MG63 (cell line): ENCODE measurements at regions not wholly inside any gene's neighbourhood (a gene's known extent, or its start where the extent isn't known, plus 50 kb on each side); places are given as distances from the start of the nearest gene placed in this dataset.
A peak's percentile ranks its signal among the peaks of the same experiment; 100 is the strongest.
"Not testable (repeated sequence)": the region's sequence is repeated elsewhere in the genome, so short reads cannot be mapped to it uniquely, and the experiment has no call there.

Source experiments
- DNase-seq: peaks from one replicate; pipeline ENCODE4 v3.0.0-alpha.2; 2020
- H3K27me3 ChIP-seq: fragments of 250-450 bp; sonication (Bioruptor Pico); 2 replicates; pipeline ENCODE4 v1.5.1; 2020; ENCODE audit warnings: mild to moderate bottlenecking, moderate library complexity
- H3K36me3 ChIP-seq: fragments of 250-450 bp; sonication (Bioruptor Pico); 2 replicates; pipeline ENCODE4 v1.5.1; 2020; ENCODE audit warnings: mild to moderate bottlenecking, moderate library complexity
- H3K4me3 ChIP-seq: fragments of 250-450 bp; sonication (Bioruptor Pico); 2 replicates; pipeline ENCODE4 v1.5.1; 2020; ENCODE audit warnings: mild to moderate bottlenecking, moderate library complexity
- H3K9me3 ChIP-seq: fragments of 250-450 bp; sonication (Bioruptor Pico); 2 replicates; pipeline ENCODE4 v1.5.1; 2020; ENCODE audit warnings: mild to moderate bottlenecking, moderate library complexity

- Histone ChIP-seq H3K27me3 (no peaks in the 10 kb centered on the region), H3K9me3 (no peaks in the 10 kb centered on the region), H3K4me3 (no peak overlapping the region)
These were observed 58.1 kb downstream of the TUBA3C start for GRCh38 chr13:19123502-19123901.

GRCh38 chr13:19117913-19118739 is 63.5 kb downstream of the TUBA3C start:
- DNase-seq, result no peak

More at GRCh38 chr13:19123502-19123901, 58.1 kb downstream of the TUBA3C start:
- no peaks in the 10 kb centered on the region for H3K36me3 ChIP-seq
- DNase-seq, result no peak

GRCh38 chr13:19109225-19109624 is 72.4 kb downstream of the TUBA3C start:
- H3K27me3 ChIP-seq, DNase-seq, H3K9me3 ChIP-seq, H3K36me3 ChIP-seq, H3K4me3 ChIP-seq: not testable (repeated sequence)

More at GRCh38 chr13:19117913-19118739, 63.5 kb downstream of the TUBA3C start:
- Histone ChIP-seq H3K4me3 (no peak overlapping the region), H3K36me3 (no peaks in the 10 kb centered on the region), H3K27me3 (no peaks in the 10 kb centered on the region), H3K9me3 (no peaks in the 10 kb centered on the region)

GRCh38 chr13:19103140-19103539 is 78.5 kb downstream of the TUBA3C start:
- no peak for DNase-seq
- Histone ChIP-seq H3K27me3 (no peaks in the 10 kb centered on the region), H3K9me3 (no peaks in the 10 kb centered on the region), H3K4me3 (no peak overlapping the region), H3K36me3 (no peaks in the 10 kb centered on the region)

- H3K27me3 ChIP-seq, result no peaks in the 10 kb centered on the region
- DNase-seq, result no peak
- H3K9me3 ChIP-seq, result no peaks in the 10 kb centered on the region
- no peak overlapping the region for H3K4me3 ChIP-seq
- H3K36me3 ChIP-seq, result no peaks in the 10 kb centered on the region
These were observed 88.3 kb downstream of the TUBA3C start for GRCh38 chr13:19093369-19093768.

- no peaks in the 10 kb centered on the region for H3K27me3 ChIP-seq
- no peaks in the 10 kb centered on the region for H3K36me3 ChIP-seq
- no peak for DNase-seq
- no peak overlapping the region for H3K4me3 ChIP-seq
- H3K9me3 ChIP-seq, result no peaks in the 10 kb centered on the region
These were observed 91.1 kb downstream of the TUBA3C start for GRCh38 chr13:19090495-19090894.

GRCh38 chr13:19089315-19089714 is 92.3 kb downstream of the TUBA3C start:
- H3K9me3 ChIP-seq, result no peaks in the 10 kb centered on the region
- H3K36me3 ChIP-seq, result no peaks in the 10 kb centered on the region
- no peaks in the 10 kb centered on the region for H3K27me3 ChIP-seq
- DNase-seq, result peak; percentile 8
- H3K4me3 ChIP-seq, result no peak overlapping the region

GRCh38 chr13:19088416-19088815 is 93.2 kb downstream of the TUBA3C start:
- H3K9me3 ChIP-seq, result no peaks in the 10 kb centered on the region
- H3K36me3 ChIP-seq, result no peaks in the 10 kb centered on the region
- no peak for DNase-seq
- H3K4me3 ChIP-seq, result no peak overlapping the region
- no peaks in the 10 kb centered on the region for H3K27me3 ChIP-seq

GRCh38 chr13:19085876-19086275 is 95.7 kb downstream of the TUBA3C start:
- no peak overlapping the region for H3K4me3 ChIP-seq
- DNase-seq, result no peak
- H3K27me3 ChIP-seq, result no peaks in the 10 kb centered on the region
- H3K9me3 ChIP-seq, result no peaks in the 10 kb centered on the region
- no peaks in the 10 kb centered on the region for H3K36me3 ChIP-seq

GRCh38 chr13:19085258-19085657 is 96.4 kb downstream of the TUBA3C start:
- H3K4me3 ChIP-seq, result no peak overlapping the region
- no peaks in the 10 kb centered on the region for H3K27me3 ChIP-seq
- H3K9me3 ChIP-seq, result no peaks in the 10 kb centered on the region
- DNase-seq, result no peak
- H3K36me3 ChIP-seq, result no peaks in the 10 kb centered on the region

GRCh38 chr13:19083340-19083739 is 98.3 kb downstream of the TUBA3C start:
- no peak for DNase-seq
- H3K36me3 ChIP-seq, result no peaks in the 10 kb centered on the region

GRCh38 chr13:19075418-19075817 is 106.2 kb downstream of the TUBA3C start:
- no peaks in the 10 kb centered on the region for H3K9me3 ChIP-seq
- DNase-seq, result no peak
- no peaks in the 10 kb centered on the region for H3K27me3 ChIP-seq
- no peaks in the 10 kb centered on the region for H3K36me3 ChIP-seq
- no peak overlapping the region for H3K4me3 ChIP-seq

More at GRCh38 chr13:19083340-19083739, 98.3 kb downstream of the TUBA3C start:
- Histone ChIP-seq H3K9me3 (no peaks in the 10 kb centered on the region), H3K4me3 (no peak overlapping the region), H3K27me3 (no peaks in the 10 kb centered on the region)

GRCh38 chr13:19074519-19074918 is 107.1 kb downstream of the TUBA3C start:
- Histone ChIP-seq H3K27me3 (no peaks in the 10 kb centered on the region), H3K9me3 (no peaks in the 10 kb centered on the region), H3K36me3 (no peaks in the 10 kb centered on the region), H3K4me3 (no peak overlapping the region)
- no peak for DNase-seq

GRCh38 chr13:19074106-19074505 is 107.5 kb downstream of the TUBA3C start:
- not testable (repeated sequence) for H3K36me3 ChIP-seq, H3K9me3 ChIP-seq, H3K4me3 ChIP-seq, DNase-seq, H3K27me3 ChIP-seq

- H3K36me3 ChIP-seq, H3K9me3 ChIP-seq, H3K27me3 ChIP-seq, DNase-seq, H3K4me3 ChIP-seq: not testable (repeated sequence)
These were observed 108.5 kb downstream of the TUBA3C start for GRCh38 chr13:19072956-19073706.

- H3K27me3 ChIP-seq, result no peaks in the 10 kb centered on the region
- H3K36me3 ChIP-seq, result no peaks in the 10 kb centered on the region
- H3K9me3 ChIP-seq, result no peaks in the 10 kb centered on the region
- no peak for DNase-seq
- H3K4me3 ChIP-seq, result no peak overlapping the region
These were observed 109.1 kb downstream of the TUBA3C start for GRCh38 chr13:19072543-19072942.

GRCh38 chr13:19071161-19071936 is 110.3 kb downstream of the TUBA3C start:
- Histone ChIP-seq H3K9me3 (no peaks in the 10 kb centered on the region), H3K27me3 (no peaks in the 10 kb centered on the region), H3K36me3 (no peaks in the 10 kb centered on the region), H3K4me3 (no peak overlapping the region)
- DNase-seq, result no peak
